HAP-1 (cell line): ENCODE measurements at regions not wholly inside any gene's neighbourhood (a gene's known extent, or its start where the extent isn't known, plus 50 kb on each side); places are given as distances from the start of the nearest gene placed in this dataset.
"Not testable (repeated sequence)": the region's sequence is repeated elsewhere in the genome, so short reads cannot be mapped to it uniquely, and the experiment has no call there.

Experiments used
- DNase-seq, 2 experiments: peaks; one replicate each; pipeline ENCODE4 v3.0.0-alpha.2; 2016 to 2020; ENCODE audit warnings: low spot score in 2 of 2
- H3K27me3 ChIP-seq: fragments of 250-450 bp; sonication (Bioruptor Pico); 2 replicates; pipeline ENCODE4 v1.5.1; 2020; ENCODE audit warnings: low read depth, mild to moderate bottlenecking, moderate library complexity
- H3K36me3 ChIP-seq: fragments of 250-450 bp; sonication (Bioruptor Pico); replicated peaks from 2 replicates; pipeline ENCODE4 v1.5.1; 2020; ENCODE audit warnings: mild to moderate bottlenecking
- H3K4me1 ChIP-seq: fragments of 250-450 bp; sonication (Bioruptor Pico); 2 replicates; pipeline ENCODE4 v1.5.1; 2020; ENCODE audit warnings: mild to moderate bottlenecking
- H3K4me3 ChIP-seq: fragments of 250-450 bp; sonication (Bioruptor Pico); 2 replicates; pipeline ENCODE4 v1.5.1; 2020; ENCODE audit warnings: mild to moderate bottlenecking, moderate library complexity
- H3K9me3 ChIP-seq: fragments of 250-450 bp; sonication (Bioruptor Pico); 2 replicates; pipeline ENCODE4 v1.5.1; 2020; ENCODE audit warnings: mild to moderate bottlenecking, moderate library complexity
- in situ Hi-C: fragments of 300-500 bp; cut with MboI; formaldehyde crosslinking; loops from 3 replicates; pipeline ENCODE4 v1.14.3; 2020; ENCODE audit warnings: low sequenced_read_pairs, inconsistent platforms, mixed read lengths

GRCh38 chr5:21574438-21574837 lies 1278.7 kb downstream of the CDH12 start:
- Histone ChIP-seq H3K27me3 (no peaks in the 10 kb centered on the region), H3K36me3 (no peaks in the 10 kb centered on the region), H3K4me1 (no peaks in the 10 kb centered on the region), H3K9me3 (no peaks in the 10 kb centered on the region), H3K4me3 (no peak overlapping the region)
- in situ Hi-C loops = no loop called here
- no peak for DNase-seq

DNA sequence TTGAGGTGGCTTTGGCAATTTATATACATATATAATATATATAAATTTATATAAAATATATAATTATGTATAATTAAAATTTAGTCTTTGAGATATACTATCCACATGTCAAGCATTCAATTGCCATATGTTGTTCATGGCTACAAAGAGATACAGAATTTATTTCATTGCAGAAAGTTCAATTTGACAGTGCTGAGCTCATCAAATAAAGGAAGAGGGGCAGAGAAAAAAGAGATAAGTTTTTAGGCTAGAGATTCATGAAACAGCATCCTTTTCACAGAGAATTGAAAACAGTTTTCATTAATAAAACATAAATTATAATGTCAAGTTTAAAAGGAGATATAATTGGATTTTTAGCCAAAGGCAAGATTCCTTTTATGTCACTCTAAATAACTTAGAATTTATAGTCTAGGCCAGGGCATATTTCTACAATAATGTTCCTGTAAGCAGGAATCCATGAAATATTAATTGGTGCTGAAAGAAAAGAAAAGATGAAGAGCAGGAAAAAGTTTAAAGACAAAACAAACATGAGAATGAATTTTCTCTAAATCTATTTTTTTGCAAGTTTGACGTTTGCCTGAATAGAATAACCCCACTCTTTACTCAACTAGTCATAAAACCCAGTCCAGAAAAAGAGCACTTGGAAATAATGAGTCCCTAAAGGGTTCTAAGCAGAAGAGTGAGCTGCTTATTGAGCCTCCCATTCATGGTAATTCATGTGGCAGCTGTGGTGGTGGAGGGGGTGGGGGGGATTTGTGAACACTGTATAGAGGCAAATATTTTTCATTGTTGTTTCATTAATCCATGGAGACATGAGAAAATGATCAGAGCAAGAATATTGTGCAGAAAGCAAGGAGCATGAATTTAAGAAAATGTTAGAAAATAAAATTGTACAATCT lies 1279.5 kb downstream of the CDH12 start:
- DNase-seq = no peak

DNA sequence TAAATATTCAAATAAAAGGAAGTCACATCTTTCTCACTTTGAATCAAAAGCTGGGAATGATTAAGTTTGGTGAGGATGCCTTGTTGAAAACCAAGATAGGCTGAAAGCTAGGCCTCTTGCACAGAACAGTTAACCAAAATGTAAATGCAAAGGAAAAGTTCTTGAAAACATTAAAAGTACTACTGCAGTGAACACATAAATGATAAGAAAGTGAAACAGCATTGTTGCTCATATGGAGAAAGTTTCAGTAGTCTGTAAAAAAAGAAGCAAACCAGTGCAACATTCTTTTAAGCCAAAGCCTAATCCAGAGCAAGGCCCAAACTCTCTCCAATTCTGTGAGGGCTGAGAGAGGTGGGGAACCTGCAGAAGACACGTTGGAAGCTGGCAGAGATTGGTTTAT lies 1281.9 kb downstream of the CDH12 start:
- in situ Hi-C loops, H3K4me1 ChIP-seq, DNase-seq, H3K9me3 ChIP-seq, H3K36me3 ChIP-seq, H3K4me3 ChIP-seq, H3K27me3 ChIP-seq: not testable (repeated sequence)

More for the DNA sequence above, 1279.5 kb downstream of the CDH12 start:
- Histone ChIP-seq H3K4me3 (no peak overlapping the region), H3K27me3 (no peaks in the 10 kb centered on the region), H3K9me3 (no peaks in the 10 kb centered on the region), H3K4me1 (no peaks in the 10 kb centered on the region), H3K36me3 (no peaks in the 10 kb centered on the region)
- in situ Hi-C loops = no loop called here

DNA sequence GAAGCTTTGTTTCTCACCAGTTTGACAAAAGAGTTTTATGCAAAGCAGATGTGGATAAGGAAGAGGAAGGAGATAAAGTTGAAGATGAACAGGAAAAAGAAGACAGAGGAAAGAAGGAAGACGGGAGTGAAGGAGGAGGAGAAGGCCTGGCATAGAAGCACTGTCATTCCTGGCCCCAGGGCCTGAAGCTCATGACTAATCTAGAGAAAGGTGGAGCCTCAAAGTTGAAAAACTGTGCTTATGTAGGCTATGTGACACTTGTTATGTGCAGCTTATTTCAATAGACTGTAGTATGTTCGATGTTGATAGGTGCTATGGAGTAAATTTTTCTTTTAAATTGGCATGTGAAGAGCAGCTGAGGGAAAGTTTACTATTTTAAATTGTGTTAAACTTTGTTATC lies 1294.0 kb downstream of the CDH12 start:
- H3K4me3 ChIP-seq, H3K27me3 ChIP-seq, in situ Hi-C loops, H3K9me3 ChIP-seq, H3K4me1 ChIP-seq, DNase-seq, H3K36me3 ChIP-seq: not testable (repeated sequence)

- H3K4me3 ChIP-seq, in situ Hi-C loops, H3K36me3 ChIP-seq, DNase-seq, H3K27me3 ChIP-seq, H3K9me3 ChIP-seq, H3K4me1 ChIP-seq: not testable (repeated sequence)
These were observed 1300.9 kb downstream of the CDH12 start for GRCh38 chr5:21552263-21552662.

- H3K36me3 ChIP-seq, H3K27me3 ChIP-seq, DNase-seq, H3K9me3 ChIP-seq, in situ Hi-C loops, H3K4me1 ChIP-seq, H3K4me3 ChIP-seq: not testable (repeated sequence)
These were observed 1302.2 kb downstream of the CDH12 start for GRCh38 chr5:21550916-21551315.

GRCh38 chr5:21547656-21548055 lies 1305.5 kb downstream of the CDH12 start:
- DNase-seq, in situ Hi-C loops, H3K27me3 ChIP-seq, H3K36me3 ChIP-seq, H3K9me3 ChIP-seq, H3K4me1 ChIP-seq, H3K4me3 ChIP-seq: not testable (repeated sequence)

GRCh38 chr5:21535114-21535513 lies 1318.0 kb downstream of the CDH12 start:
- H3K9me3 ChIP-seq, H3K36me3 ChIP-seq, H3K27me3 ChIP-seq, H3K4me3 ChIP-seq, H3K4me1 ChIP-seq, DNase-seq, in situ Hi-C loops: not testable (repeated sequence)

DNA sequence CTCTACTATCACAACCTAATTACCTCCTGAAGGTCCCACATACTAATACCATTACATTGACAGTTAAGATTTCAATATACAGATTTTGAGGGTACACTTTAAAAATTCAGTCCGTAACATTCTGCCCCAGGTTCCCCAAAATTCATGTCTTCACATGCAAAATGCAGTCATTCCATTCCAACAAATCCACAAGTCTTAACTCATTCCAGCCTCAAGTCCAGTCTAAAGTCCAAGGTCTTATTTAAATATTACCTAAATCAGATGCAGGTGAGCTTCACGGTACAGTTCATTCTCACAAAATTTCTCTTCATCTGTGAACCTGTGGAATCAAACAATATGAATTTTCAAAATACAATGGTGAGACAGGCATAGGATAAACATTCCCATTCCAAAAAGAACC lies 1332.0 kb downstream of the CDH12 start:
- H3K4me1 ChIP-seq, in situ Hi-C loops, DNase-seq, H3K36me3 ChIP-seq, H3K4me3 ChIP-seq, H3K27me3 ChIP-seq, H3K9me3 ChIP-seq: not testable (repeated sequence)

- H3K4me3 ChIP-seq, H3K27me3 ChIP-seq, in situ Hi-C loops, H3K4me1 ChIP-seq, DNase-seq, H3K9me3 ChIP-seq, H3K36me3 ChIP-seq: not testable (repeated sequence)
These were observed 1356.2 kb downstream of the CDH12 start for GRCh38 chr5:21496926-21497325.

DNA sequence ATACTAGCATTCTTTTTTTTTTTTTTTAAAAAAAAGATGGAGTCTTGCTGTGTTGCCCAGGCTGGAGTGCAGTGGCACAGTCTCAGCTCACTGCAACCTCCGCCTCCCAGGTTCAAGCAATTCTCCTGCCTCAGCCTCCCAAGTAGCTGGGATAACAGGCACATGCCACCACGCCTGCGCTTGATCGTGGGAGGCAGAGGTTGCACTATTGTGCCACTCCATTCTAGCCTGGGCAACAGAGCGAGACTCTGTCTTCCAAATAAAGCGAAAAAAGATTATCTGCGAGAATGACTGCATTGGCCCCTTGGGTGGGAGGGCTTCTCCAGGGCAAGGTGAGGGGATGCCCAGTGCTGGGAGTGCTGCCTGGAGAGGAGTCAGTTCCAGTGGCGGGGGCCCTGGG lies 1357.1 kb downstream of the CDH12 start:
- H3K36me3 ChIP-seq, H3K4me3 ChIP-seq, H3K9me3 ChIP-seq, H3K4me1 ChIP-seq, H3K27me3 ChIP-seq, in situ Hi-C loops, DNase-seq: not testable (repeated sequence)

- H3K4me3 ChIP-seq, DNase-seq, in situ Hi-C loops, H3K4me1 ChIP-seq, H3K27me3 ChIP-seq, H3K36me3 ChIP-seq, H3K9me3 ChIP-seq: not testable (repeated sequence)
These were observed 1357.9 kb downstream of the CDH12 start for GRCh38 chr5:21495235-21495634.

DNA sequence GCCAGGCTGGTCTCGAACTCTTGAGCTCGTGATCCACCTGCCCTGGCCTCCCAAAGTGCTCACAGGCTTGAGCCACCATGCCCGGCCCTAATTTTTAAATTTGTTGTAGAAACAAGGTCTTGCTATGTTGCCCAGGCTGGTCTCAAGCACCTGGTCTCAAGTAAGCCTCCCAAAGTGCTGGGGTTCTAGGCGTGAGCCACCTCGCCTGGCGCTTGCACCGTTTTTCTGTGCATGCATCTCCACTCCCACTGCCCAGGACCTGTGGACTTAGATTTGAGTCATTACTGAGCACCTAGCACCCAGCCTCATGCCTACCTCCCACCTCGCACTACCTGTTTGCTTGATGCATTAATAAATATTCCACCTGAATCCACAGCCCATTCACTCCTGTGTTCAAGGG lies 1359.1 kb downstream of the CDH12 start:
- in situ Hi-C loops, DNase-seq: not testable (repeated sequence)

GRCh38 chr5:21491182-21491581 lies 1362.0 kb downstream of the CDH12 start:
- H3K36me3 ChIP-seq, in situ Hi-C loops, H3K9me3 ChIP-seq, DNase-seq, H3K4me1 ChIP-seq, H3K27me3 ChIP-seq, H3K4me3 ChIP-seq: not testable (repeated sequence)

More for the DNA sequence above, 1359.1 kb downstream of the CDH12 start:
- H3K4me1 ChIP-seq, H3K9me3 ChIP-seq, H3K27me3 ChIP-seq, H3K36me3 ChIP-seq, H3K4me3 ChIP-seq: not testable (repeated sequence)

- in situ Hi-C loops, DNase-seq: not testable (repeated sequence)
These were observed 1364.3 kb downstream of the CDH12 start for GRCh38 chr5:21488828-21489227.

More at GRCh38 chr5:21488828-21489227, 1364.3 kb downstream of the CDH12 start:
- H3K27me3 ChIP-seq, H3K4me1 ChIP-seq, H3K36me3 ChIP-seq, H3K9me3 ChIP-seq, H3K4me3 ChIP-seq: not testable (repeated sequence)
